Esophagus mucosa (tissue), 1 donor: ENCODE measurements at regions not wholly inside any gene's neighbourhood (a gene's known extent, or its start where the extent isn't known, plus 50 kb on each side); places are given as distances from the start of the nearest gene placed in this dataset.
A peak's percentile ranks its signal among the peaks of the same experiment; 100 is the strongest.

Experiments used
- ATAC-seq: fragments of 200-7000 bp; cut with Tn5 transposase; one replicate; pipeline ENCODE4 v1.9.1; 2020
- donor health status: DM: yes; HTN: yes; CAD: no.

- no peak for ATAC-seq
These were observed 146.8 kb downstream of the SMAD6 start for GRCh38 chr15:66848686-66849392.

DNA sequence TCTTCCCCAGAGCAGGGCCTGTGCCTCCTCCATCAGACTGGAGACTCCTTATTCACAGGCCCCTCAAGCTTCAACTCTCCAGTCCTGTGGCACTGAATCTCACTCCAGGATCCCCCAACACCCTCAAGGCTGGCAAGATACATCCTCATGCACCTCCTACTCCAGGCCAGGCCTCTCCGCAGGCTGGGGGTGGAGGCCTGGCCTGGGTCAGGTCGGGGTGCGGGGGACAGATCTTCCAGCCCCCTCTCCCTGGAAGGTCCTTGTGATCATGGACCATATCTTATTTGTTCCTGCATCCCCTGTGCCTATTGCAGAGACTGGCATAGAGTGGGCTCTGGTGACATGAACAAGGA lies 147.3 kb downstream of the SMAD6 start:
- no peak for ATAC-seq

- ATAC-seq: no peak
These were observed 147.7 kb downstream of the SMAD6 start for GRCh38 chr15:66849746-66850077.

DNA sequence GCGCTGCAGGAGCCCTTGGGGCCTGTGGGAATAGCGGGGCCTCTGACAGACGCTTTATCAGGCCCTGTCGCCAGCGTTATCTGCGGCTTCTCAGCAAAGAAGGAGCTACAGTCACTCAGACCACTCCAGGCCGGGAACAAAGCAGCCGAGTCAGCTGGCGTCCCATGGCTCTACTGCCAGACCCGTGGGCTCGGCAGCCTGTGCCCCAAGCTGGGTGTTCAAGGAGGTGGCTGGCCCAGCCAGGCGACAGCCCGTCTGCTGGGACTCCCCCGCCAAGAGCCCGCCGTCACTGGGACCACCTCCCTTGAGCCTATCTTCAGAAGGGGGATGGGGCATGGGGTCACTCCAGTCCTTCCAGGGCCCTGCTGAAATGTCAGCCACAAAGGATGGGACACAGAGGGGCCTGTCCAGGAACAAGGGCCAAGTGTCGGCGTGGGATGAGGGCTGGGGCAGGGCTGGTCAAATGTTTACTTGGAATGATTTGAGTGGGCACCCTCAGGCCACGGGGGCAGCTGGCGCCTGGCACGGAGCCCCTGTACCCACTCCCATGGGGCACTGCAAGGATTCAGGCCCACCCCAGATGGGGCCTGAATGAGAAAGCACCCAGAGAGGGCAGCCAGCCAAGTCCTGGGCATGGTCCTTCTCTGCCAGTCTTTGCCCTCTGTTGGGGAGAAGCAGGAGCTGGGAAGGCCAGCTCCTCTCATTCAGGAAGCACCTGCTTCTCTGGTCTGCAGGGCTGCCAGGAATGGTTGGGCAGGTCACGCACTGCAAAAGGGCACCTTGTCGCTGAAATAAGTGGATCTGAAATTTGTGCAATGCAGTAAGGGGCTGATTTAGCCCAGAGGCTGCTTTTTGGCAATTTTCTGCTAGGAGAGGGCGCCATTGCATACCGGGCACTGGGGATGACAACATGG lies 148.3 kb downstream of the SMAD6 start:
- no peak for ATAC-seq

DNA sequence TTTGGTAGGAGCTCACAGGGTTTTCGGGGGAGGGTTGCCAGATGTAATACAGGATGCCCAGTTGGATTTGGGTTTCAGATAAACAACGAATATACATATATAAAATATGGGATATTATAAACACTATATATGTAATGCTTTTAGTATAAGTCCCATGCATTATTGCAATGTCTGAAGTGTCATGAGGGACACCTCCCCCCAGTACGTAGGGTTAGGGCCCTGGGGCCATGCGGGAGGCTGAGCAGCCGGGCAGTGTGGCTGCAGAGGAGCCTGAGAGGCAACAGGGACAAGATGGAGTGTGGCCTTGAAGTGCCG lies 148.9 kb downstream of the SMAD6 start:
- no peak for ATAC-seq

GRCh38 chr15:66851311-66852063 lies 149.5 kb downstream of the SMAD6 start:
- peak; percentile 92 for ATAC-seq

DNA sequence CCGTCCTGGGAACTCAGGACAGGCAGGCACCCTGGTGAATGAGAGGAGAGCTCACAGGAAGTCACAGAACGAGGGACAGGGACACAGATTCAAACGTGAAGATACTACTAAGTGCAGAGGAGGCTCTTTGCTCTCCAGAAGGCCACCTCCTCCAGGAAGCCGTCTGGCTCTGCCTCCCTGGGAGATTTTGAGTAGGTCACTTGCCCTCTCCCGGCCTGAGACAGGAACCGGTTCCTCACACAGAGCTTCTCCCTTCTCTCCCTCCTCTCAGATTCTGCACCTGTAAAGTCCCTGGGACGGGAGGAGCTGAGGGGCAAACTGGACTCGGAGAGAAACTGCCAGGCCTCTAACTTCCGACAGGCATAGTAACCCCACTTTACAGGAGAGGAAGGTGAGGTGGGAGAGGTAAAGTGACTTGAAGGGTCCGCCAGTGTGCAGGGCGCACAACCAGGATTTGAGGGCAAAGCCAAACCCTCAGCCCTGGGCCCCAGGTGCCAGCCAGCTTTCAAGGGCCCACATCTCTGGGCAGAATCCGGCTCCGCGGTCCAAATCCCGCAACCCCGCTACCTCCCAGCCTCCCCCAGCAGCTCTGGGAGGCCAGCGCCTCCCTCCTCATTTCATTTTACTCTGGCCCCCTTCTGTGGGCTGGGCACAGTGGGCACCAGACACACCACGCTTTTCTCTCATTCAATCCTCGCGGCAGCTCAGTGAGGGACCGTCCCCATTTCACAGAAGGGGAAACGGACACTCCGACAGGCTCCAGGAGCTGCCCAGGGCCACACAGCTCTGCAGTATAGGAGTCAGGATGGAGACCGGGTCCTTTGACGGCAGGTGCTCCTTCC lies 150.2 kb downstream of the SMAD6 start:
- ATAC-seq: no peak

GRCh38 chr15:66854012-66854965 lies 152.3 kb downstream of the SMAD6 start:
- ATAC-seq: no peak

- ATAC-seq: no peak
These were observed 153.0 kb downstream of the SMAD6 start for GRCh38 chr15:66855041-66855440.

DNA sequence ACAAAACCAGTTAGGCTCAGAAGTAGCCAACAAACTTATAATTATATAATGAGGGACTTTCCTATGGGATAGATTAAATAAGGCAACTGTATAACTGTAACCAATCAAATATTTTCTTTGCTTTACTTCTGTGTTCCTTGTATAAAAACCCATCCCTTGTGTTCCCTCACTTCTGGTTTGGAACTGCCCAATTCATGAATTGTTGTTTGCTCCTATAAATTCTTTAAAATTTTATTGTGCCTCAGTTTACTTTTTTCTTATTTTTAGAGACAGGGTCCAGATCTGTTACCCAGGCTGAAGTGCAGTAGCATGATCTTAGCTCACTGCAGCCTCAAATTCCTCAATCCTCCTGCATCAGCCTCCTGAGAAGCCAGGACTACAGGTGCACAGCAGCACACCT lies 155.7 kb downstream of the SMAD6 start:
- no peak for ATAC-seq

DNA sequence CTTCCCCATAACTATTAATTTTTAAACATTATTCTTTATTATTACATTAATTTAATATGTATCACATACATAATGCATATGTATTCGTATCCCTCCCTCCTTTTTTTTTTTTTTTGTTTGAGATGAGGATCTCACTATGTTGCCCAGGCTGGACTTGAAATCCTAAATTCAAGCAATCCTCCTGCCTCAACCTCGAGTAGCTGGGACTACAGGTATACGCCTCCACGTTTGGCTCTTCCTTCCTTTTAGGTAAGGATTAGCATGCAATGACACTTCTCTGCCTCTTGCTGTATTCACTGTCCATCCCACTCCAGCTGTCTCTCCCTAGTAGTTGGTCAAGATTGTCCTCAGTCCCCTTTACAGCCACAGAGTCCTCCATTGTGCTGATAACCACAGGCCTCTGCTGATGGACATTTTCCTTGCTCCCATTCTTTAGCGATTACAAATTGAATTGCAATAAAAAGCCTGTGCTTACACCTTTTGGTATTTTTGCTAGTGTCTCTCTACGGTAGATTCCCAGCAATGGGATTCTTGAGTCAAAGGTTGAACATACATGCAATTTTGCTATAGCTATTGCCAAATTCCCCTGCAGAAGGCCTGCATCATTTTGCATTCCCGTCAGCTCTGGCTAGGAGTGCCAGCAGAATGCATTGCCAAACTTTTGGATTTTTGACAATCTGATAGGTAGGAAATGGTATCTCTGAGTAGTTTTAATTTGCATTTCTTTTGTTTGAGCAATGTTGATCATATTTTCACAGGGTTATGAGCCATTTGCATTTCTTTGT lies 156.6 kb downstream of the SMAD6 start:
- no peak for ATAC-seq

DNA sequence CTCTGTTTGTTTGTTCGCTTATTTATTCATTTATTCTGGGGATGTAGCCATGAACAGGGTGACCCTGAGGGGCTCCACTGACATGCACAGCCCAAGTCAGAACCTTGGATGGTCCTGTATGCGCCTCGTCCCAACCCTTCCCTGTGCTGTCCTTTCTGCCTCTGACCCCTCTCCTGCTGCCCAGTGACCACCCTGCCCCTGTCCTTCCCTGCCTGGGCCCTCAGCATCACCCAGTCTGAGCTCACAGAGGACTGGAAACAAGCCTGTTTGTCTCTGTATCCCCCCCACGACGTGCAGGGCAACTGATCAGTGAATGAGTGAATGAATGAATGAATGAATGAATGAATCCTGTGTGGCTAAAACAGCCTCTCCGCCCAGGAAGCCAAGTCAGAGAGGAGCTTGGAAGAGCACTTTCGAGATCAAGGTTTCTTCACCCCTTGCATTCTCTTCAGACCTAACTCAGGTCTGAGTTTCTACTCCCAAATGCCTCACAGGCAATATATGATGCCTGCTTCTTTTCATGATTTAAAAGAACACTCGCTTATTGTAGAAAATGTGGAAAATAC lies 157.7 kb downstream of the SMAD6 start:
- no peak for ATAC-seq

GRCh38 chr15:66860844-66861243 lies 158.8 kb downstream of the SMAD6 start:
- ATAC-seq: no peak

DNA sequence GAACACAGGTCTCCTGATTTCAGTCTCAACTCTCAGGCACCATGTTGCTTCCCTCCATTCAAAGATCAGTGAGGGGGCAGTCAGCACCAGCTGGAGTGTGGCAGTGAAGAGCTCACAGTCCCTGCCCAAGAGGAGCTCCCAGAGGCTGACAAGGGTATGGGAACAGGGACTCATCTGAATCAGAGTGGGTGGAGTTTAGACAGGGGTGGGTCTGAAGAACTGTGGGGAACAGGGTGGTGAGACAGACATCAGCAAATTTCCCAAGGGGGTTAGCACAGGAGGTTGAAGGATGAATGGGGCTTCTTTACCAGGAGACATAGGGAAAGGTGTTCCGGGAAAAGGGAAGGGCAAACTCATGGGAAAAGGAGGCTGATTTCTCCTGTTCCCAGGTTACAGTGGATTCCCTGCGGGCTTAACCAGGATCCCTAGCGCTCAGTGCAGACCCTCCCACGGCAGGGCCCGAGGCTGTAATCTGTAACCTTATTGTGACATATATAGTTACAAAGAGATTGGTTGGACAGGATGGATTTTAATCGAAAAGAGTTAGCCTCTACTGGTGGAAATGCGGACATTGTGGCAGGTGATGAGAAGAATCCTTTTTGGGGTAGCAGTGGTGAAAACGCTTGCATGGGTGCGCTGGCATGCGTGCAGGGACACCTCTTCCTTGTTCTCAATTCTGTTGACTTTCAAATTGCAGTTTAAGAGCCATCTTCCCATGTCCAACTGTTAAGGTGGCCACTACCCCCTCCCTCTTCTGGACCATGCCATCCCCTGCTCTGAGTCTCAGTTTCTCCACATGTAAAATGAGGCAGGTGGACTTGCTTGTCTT lies 160.3 kb downstream of the SMAD6 start:
- no peak for ATAC-seq

GRCh38 chr15:66862940-66863335 lies 160.9 kb downstream of the SMAD6 start:
- peak; percentile 93 for ATAC-seq

- no peak for ATAC-seq
These were observed 161.5 kb downstream of the SMAD6 start for GRCh38 chr15:66863390-66864085.

- ATAC-seq: no peak
These were observed 162.2 kb downstream of the SMAD6 start for GRCh38 chr15:66864086-66864830.

DNA sequence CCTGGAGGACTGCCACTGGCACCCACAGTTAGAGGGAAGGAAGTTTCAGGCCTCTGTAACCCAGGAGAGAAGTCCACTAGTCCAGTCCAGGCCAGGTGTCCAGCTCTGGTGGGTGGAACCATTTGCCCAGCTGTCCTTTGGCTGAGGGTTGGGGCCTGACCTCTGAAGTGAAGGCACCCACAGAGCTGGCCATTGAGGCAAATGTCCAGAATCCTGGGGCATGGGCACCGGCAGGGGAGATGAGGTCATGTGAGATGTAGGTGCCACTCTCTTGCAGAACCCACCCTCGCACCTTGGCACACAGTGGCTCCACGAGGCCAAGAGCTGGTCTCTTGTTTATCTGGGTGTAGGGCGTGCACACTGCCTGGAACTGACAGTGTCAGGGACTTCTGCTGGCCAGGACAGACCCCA lies 162.8 kb downstream of the SMAD6 start:
- no peak for ATAC-seq
